ENCODE measurements at regions not wholly inside any gene's neighbourhood (a gene's known extent, or its start where the extent isn't known, plus 50 kb on each side); places are given as distances from the start of the nearest gene placed in this dataset.

DNA sequence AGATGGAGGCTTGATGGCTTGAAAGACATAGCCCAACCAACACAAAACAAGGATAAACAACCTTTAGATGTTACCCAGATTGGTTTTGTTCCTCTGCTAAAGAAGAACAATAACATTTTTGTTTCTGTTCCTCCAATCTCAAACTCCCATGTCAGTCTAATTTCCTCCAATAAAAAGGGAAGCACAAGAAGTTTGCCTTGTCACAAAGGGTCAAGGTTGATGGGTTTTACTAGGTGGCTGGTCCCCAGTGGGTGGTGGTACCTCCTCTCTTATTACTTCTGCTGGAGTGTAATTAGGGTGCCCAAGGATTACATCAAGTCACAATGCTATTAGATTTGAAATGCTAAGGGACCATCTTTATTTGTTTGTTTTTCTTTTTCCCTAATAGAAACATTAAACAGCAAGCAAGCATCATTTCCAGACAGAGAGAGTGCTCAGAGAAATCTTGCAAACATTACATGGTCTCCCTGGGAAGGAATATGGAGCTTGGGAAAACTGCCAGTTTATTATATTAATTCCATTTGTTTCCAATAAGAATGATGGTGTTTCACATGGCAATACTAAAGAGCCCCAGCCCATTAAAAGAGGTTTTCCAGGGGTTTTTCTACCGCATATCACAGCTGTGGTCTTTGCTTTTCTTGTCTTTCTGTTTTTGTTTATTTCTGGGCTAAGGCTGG lies 78.3 kb upstream of the AOAH start:
- no peak for DNase-seq

DNA sequence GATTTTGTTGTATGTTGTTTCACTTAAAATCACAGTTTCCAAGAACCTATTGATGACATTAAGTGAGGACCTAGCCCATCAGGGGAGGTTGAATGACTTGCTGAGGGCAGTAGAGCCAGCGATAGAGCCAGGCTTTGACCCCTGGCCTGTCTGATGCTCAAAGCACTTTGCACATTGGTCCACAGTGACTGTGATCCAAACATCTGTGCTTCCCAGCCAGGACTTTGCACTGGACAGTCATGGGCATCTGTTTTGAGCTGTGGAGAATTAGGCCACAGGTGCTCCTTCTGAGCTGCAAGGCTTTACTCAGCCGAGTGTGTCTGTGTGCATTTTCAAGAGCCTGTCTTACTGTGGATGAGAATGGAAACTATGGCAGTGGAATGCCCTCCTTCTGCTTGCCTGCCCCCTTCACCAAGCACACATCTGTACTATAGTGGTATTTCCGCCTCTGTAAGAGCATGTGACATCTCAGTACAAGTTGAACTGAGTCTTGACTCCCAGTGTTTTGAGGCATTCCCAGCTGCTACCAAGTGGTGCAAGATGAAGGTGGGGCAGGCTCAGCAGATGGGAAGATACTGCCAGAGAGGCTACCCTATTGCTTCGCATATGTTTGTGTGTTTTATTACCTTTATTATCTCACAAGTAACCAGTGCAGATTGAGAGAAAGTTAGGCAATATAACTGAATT lies 72.7 kb upstream of the AOAH start:
- no peak for DNase-seq

DNA sequence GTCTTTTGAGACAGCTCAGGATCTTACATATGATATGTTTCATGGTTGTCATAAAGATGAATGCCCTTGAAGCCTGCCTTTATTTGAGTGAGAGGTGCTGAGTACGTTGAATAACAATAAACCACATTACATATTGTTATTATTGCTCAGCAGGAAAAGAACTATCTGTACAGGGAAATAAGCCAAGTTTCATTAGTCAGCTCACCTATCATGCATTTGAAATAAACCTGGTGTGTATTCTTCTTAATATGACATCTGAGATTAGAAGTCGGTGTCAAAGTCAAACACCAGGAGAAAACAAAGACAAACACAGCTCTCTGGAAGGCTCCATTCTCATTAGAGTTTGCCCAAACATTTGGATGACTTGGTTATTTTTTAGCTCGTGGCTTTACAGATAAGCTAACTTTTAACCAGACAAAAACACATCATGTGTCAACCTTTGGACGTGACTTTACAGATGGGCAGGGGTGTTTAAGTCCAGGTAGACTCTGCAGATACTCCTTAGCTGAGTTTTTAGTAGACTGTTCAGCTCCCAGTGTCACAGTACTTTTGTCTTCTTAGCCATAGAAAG lies 71.2 kb upstream of the AOAH start:
- DNase-seq = no peak

DNA sequence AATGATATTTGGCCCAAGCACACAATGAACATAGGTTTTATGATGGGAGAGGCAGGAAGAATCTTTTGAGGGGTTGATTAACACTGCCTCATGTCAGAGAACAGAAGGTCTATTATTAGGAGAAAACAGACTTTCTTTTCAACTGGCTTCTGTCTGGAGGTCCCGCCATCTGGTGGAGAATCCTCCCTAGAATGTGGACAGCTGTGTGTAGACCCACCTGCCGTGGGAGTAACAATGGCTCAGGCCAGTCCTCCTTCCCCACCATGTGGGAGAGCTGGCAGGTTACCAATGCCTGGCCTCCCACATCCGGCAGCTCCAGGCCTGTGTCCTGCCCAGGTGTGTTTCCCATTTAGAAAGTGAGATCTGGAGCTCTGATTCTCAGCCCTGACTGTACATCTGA lies 70.4 kb upstream of the AOAH start:
- peak; percentile 75 for DNase-seq

DNA sequence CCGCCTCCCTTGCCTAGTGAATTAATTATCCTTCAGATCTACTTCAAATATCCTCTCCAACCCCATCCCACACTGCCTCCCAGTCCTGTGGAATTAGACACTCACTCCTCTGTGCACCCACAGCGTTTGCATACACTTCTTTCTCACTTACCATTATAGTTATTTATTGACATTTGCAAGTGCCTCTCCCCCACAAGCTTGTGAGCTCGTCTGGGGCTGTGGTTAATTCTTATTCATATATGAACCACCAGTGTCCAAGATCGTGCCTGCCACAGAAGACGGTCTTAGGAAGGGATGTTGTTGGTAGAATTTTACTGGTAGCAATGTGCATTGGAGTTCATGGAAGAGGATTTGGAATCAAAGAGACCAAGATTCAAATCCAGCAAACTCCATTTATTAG lies 68.1 kb upstream of the AOAH start:
- DNase-seq = no peak

DNA sequence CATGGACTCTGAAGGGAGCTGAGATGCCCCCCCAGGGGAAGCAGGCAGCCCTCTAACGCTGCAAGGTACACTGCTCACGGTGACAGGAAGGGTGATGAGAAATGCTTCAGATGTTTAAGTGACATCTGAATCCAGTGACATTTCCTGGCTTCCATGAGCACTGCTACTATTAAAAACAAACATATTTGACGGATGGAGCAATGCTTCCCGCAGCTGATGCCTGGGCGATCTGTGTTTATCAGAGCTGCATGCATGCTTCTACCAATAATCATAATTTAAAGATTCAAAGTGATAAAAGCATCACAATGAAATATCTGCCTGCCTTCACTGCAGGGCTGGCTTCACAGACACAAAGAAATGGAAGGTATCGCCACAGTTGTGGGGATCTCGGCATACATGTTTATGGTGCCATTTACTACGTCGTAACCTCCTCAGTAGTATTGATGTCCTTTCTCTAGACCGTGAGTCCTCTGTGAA lies 66.1 kb upstream of the AOAH start:
- no peak for DNase-seq

DNA sequence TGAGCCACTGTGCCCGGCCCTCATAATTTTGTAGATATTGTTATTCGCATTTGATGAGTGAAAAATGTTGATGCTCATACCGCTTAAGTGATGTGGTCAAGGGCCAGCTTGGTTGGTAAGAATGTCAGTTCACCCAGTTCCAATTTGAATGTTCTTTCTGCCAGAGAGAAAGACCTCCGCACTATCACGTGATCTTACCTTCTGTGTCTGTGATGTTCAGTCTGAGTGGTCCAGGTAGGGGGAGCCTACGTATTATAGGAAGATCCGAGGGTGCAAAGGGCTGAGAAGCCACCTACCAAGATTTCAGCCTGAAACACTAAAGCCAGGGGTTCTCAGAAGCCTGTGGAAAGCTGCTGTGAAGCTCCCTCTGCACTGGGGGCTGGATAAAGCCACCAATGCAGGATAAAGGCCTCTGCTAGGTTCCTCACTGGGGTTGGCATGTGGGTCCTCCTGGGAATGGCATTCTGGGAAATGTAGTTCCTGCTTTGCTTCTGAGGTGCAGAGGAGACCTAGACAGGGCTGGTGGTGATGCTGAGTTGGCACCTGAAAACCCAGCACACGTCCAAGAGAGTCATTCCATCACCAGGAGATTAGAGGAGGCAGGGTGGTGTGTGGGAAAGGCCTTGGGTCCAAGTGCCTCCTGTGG lies 64.7 kb upstream of the AOAH start:
- DNase-seq = no peak

DNA sequence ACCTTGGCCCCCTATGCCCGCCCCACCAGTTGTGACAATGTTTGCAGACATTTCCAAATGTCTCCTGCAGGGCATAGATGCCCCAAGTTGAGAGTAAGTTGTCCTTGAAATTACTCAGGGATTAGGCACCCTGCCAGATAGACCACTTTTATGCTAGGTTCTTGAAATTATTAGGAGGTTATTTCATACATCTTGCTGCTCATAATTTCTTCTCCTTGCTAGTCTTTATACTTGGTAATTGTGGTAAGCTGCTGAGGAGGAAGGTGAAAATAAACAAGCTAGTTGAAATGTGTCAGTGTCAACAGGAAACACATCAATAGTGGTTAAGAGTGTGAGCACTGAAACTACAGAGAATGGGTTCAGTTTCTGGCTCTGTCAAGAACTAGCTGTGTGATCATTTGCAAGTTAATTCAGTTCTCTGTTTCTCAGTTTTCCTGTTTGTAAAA lies 63.7 kb upstream of the AOAH start:
- DNase-seq = no peak

DNA sequence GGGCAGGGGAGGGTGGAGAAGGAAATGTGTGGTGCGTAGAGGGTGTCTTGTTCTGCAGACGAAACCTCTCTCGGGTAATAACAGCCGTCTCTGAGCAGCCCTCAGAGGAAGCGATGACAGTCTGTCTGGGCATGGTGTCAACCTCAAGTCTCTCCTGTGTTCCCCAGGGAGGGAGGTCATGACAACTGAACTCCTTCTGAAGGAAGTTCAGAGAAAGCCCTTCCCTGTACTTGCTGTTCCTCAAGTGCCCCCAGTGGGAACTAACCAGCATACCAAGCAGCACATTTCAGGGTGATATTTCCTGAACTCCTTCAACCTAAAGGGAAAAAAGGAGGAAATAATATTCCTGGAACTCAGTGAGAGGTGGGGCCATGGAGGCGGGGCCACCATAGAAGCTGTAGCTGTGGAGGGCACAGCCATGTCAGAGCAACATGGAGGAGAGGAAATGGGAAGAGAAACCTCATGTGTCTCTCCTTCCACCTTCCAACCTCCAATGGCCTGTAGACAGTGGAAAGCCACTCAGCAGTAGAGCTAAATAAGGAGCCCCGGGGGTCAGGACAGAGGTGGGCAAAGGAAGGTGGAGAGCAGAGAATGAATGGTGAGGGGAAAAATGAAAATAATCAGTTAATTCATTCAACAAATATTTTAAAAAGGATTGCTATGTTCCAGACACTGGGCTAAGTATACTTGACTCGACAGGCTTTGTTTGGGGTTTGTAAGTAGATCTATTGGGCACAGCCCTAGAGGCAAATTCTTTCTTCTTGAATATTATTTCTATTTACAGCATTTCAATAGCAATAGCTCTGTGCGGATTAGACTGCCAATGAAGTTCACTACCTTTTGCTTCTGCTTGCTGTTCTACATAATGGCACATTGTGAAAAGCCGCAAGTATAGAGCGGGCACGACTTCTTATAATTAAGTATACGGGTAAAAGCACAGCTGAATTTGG lies 61.0 kb upstream of the AOAH start:
- DNase-seq = no peak

DNA sequence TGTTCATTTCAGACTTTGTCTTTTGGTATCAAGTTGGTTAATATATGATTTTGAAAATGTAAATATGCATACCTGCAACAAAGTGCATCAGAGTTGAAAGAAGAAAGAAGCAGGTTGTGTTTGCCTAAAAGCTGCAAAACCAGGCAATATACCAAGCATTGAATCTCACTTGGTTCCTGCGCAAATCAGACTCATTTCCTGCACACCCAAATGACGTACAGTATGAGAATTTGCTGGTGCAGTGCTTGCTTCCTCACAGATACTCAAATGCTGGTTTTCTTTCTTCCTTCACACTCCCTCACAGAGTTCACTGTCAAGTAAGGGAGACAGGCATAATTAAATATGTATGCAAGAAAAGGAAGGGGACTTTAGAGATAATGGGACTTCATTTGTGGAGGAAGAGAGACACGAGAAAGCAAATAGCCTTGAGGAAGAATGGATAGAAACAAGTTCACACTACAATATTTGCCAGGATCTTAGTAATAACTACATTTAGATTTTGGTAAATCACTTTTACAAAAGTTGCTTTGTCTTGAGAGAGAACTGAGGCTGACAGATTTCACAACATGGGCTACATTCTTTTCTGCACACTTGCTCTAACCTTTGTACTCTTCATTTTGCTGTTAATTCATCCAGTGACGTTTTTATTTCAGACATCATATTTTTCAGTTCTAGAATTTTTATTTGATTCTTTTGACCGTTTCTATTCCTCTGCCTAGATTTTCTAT lies 56.9 kb upstream of the AOAH start:
- no peak for DNase-seq

DNA sequence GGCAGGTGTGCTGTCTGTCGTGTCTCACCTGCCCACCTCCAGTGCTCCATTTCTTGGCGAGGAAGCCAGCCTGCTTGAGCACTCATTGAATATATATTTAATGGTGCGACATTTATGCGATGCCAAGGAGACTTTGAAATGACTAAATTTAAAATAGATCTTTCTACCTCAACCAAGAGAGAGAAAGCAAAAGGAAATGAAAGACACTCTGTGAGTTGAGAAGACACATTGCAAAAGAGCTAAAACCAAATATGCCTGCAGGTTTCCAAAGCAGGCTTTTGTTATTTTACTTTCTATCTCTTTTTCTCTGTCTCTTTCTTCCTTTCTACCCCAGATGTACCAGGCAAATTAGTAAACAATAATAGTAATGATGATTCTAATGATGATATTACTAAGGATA lies 53.6 kb upstream of the AOAH start:
- no peak for DNase-seq

DNA sequence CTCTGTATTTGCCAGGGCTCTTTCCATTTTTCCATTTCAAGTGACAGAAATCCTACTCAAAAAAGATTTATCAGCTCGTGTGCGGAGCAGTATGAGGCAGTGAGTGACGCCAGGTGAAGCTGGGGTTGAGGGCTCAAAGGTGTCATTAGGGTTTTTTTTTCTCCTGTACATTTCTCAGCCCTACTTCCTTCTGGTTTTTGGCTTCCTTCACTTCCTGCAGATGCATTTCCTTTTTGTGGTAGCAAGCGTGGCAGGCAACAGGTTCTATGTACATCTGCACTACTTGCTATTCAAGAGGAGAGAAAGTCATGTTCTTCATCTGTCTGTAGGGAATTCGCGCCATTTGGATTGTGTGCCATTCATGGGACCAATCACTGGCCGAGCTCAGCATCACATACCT lies 52.8 kb upstream of the AOAH start:
- DNase-seq = no peak

DNA sequence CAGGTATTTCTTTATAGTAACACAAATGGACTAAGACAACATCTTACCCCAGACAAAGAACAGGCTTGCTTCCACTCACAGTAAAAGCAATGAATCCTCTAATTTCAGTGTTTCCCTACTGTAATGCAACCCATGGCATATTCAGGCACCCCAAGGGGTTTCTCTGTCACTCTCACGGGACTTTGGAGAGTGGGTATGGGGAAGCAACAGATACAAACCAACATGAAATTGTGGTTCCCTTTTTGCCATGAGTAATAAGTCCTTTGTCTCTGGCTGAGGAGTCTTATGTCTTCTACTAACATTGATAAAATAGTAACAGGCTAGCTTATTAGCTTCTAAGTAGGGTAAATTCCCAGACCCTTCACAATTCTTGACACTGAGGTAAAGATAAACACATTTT lies 51.4 kb upstream of the AOAH start:
- DNase-seq = no peak

DNA sequence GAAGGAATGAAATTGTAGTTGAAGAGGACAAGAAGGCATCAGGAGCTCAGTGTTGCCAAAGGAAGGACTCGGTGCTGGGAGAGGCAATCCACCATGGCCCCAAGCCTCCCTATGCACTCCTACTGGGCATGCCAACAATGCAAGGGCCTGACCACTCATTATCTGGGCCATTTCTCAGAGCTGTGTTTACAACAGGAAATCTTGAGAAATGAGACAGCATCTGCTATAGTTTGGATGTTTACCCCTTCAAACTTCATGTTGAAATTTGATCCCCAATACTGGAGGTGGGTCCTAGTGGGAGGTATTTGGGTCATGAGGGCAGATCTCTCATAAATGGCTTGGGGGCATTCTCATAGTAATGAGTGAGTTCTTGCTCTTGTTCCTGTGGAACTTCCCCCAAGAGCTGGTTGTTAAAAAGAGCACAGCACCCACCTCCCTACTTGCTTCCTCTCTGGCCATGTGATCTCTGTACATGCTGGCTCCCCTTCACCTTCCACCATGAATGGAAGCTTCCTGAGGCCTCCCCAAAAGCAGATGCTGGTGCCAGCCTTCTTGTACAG lies 50.8 kb upstream of the AOAH start:
- DNase-seq = no peak
